ENCODE measurements at regions not wholly inside any gene's neighbourhood (a gene's known extent, or its start where the extent isn't known, plus 50 kb on each side); places are given as distances from the start of the nearest gene placed in this dataset.
"Not testable (repeated sequence)": the region's sequence is repeated elsewhere in the genome, so short reads cannot be mapped to it uniquely, and the experiment has no call there.

DNA sequence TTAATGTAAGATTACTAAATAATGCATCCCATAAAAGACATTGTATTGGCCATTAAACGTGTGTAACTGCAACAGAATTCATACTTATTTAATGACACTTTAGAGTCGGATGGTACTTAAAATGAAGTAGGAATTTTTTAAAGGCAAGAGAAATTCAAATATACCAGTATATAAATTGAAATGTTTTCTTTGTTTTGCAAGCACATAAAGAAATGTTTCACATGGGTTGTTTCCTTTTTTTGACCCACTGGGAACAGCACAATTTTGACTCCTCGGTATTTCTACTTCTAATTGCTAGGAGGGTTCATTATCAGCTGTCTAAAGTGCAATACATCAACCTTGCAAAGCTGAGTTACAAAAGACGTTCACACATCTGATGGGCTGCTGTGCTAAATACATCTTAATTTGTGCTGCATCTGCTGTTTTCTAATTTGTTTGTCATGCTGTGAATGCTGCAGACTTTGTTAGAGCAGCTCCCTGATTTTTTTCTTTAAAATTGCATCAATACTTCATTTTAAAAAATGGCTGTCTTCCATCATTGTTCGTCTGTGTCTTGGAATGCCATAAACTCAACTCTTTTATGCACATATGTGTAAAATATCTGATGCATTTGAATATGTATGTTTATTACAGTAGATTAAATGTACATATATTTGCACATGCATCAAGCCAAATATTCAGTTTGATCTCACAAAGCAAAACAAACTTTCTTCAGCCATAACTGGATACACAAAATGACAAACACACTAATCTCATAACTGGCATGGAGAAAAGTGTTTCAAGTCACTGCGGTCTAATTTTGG, 454.0 kb upstream of the GRAMD2B start:
- TF ChIP-seq GATA1 (IDR thresholded peaks at IDR 0.05; ENCODE audit: low read depth, low read length) (no peak), POLR2A (IDR thresholded peaks at IDR 0.05; ENCODE audit: low read length) (no peak)
- DNase-seq, result no peak

DNA sequence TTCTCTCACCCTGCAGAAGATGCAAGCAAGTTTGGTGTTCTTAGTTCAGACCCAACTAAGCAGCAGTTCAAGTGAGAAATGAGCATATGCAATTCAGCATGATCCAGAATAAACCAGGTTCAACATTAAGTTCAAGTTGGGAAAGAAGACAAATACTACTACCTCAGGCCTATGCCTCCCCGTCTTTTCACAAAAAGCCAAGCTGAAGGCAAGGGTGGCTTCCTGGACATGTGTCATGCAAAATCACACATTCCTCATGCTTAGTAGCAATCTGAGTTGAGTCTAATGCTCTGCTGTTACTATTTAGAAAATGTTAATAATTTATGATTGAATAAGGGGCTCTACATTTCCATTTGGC, 453.4 kb upstream of the GRAMD2B start:
- DNase-seq, result no peak
- TF ChIP-seq POLR2A (IDR thresholded peaks at IDR 0.05; ENCODE audit: low read length) (no peak), GATA1 (IDR thresholded peaks at IDR 0.05; ENCODE audit: low read depth, low read length) (no peak)

DNA sequence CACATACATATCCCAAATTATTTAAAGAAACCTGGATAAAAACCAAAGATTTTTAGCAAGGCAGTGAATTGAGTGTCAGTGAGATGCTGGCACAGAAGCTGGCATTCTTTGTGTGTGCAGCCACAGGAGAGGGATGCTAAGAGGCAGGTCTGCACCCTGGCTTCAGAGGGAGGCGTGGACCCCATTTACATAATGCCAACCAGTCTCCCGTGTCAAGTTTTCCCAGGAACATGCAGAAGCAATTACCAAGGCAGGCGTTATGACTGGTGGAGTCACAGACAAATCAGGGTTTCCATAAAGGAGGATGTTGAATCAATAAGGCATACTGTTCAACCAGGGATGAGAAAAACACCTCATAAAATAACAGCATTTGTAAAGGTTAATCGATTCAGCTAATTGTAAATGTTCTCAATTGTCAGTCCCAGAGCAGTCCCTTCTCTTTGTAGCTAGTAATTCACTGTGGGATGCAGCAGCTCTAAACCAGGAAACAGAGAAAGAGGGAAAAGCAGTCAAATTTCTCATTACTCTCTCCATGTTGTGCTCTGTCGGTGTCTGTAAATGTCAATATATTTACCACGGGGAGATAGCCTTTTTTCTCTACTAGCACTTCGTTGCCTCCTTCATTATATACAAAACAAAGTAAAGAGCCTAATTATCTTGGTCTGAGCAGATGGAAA, 452.4 kb upstream of the GRAMD2B start:
- TF ChIP-seq GATA1 (IDR thresholded peaks at IDR 0.05; ENCODE audit: low read depth, low read length), result no peak
- TF ChIP-seq POLR2A (IDR thresholded peaks at IDR 0.05; ENCODE audit: low read length), result no peak
- DNase-seq, result no peak

DNA sequence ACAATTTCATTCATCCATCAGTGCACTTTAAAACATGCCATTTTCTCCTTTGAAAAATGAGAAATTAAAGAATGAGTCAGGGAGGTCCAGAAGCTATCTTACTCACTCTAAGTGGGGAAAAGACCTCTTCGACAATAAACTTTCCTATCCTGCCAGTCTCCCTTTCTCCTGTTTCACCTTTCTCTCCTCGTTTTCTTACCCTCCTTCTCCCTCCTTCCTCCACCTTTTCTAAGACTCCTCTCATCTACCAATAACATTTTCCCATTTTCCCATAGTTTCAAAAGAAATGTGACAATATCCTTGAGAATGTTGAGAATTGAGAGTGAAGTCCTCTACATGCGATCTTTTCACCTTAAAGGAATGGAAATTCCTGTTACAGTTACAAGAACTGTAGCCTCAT, 450.5 kb upstream of the GRAMD2B start:
- no peak for DNase-seq
- TF ChIP-seq POLR2A (IDR thresholded peaks at IDR 0.05; ENCODE audit: low read length), result no peak
- no peak for TF ChIP-seq GATA1 (IDR thresholded peaks at IDR 0.05; ENCODE audit: low read depth, low read length)

DNA sequence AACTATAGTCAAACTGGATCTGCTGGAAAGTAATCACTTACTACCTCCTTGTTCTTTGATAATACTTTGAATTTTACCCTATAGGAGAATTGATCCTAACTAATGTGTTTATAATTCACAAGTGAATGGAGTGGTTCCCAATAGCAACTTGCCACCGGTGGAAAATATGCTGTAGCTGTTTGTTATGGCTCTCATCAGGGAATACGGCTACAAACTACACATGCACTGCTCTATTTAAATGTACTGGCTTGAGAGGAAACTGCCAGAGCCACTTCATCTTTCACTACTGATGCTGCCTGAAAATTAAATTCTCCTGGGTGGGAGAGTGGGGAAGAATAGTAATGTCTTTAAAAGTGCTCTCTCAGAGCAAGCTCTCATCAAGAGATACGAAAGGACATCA, 448.5 kb upstream of the GRAMD2B start:
- TF ChIP-seq POLR2A (IDR thresholded peaks at IDR 0.05; ENCODE audit: low read length) (no peak), GATA1 (IDR thresholded peaks at IDR 0.05; ENCODE audit: low read depth, low read length) (no peak)
- no peak for DNase-seq

DNA sequence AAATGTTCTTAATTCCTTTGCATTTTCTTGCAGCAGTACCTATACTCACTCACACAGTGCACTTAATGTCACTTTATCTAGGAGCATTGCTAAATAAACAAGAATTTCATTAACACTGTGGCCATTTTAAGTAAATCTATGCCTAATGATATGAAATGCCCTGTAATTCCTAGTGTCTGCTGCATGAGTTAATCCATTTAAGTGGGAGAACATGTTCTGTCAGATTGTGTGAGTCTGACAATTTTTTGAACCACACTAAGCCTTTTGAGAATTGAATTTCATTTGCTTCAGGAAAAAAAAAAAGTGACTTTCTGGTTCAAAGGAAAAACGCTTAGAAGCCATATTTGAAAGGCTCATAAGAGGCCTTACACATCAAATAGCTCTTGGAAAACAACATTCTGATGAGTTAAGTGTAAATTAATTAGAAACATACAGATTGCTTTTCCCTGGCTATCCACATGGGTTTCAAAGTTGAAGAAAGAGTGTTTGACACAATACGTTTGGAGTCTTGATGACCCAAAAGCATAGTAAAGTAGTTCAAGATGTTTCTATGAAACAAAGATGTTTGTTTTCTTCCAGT, 446.7 kb upstream of the GRAMD2B start:
- no peak for TF ChIP-seq POLR2A (IDR thresholded peaks at IDR 0.05; ENCODE audit: low read length)
- TF ChIP-seq GATA1 (IDR thresholded peaks at IDR 0.05; ENCODE audit: low read depth, low read length), result no peak

DNA sequence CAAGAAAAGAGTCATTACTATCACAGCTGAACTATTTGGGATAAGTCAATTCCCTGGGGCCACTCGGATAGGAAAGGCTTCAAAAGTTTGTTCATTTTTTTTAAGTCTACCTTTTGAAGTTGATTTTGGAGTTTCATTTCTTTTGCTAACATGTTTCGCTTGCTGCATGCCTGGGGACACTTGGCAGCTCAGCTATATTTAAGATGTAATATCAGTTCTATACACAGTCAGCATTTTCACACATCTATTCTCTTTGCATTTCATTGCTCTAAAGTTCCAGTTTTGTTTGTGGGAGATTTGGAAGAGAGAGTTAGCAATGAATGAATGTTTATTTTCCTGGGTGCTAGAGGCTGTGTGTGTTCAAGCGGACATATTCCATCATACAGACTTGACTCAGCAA, 445.2 kb upstream of the GRAMD2B start:
- no peak for DNase-seq
- no peak for TF ChIP-seq GATA1 (IDR thresholded peaks at IDR 0.05; ENCODE audit: low read depth, low read length)
- no peak for TF ChIP-seq POLR2A (IDR thresholded peaks at IDR 0.05; ENCODE audit: low read length)

More for the DNA sequence above, 446.7 kb upstream of the GRAMD2B start:
- DNase-seq, result no peak

DNA sequence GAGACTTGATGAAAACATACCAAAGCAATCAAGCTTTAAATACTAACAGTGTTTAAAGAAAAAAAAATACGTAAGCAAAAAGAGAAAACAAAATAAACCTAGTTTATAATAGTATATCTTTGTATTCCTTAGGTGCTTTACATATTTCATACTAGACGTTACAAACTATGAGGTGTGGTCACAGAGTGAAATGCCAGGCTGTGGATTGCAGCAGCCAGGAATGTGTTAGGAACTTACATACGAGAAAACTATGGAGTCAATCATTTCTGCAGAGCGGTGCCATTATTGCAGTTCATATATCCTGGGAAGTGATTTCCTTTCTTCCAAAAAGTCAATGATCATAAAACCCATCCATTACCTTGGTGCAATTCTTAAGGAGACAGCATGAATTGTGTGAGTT, 443.6 kb upstream of the GRAMD2B start:
- TF ChIP-seq POLR2A (IDR thresholded peaks at IDR 0.05; ENCODE audit: low read length), result no peak
- no peak for TF ChIP-seq GATA1 (IDR thresholded peaks at IDR 0.05; ENCODE audit: low read depth, low read length)
- DNase-seq, result no peak

DNA sequence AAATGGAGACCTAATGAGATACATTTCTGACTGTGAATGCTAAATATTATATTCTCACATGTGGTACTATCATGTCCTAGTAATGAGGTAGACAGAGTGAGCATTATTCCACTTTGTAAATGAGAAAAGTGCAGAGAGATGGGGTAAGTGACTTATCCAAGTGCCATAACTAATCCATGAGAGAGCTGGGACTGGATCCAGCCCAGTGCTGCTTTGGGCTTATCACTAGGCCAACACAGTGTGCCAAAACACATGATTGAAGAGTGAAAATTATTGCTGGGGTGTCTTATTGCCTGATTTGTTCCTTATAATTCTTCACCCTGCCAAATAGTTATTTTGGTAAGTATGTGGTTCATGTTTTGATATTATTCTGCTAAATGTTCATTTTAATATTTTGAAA, 442.2 kb upstream of the GRAMD2B start:
- TF ChIP-seq POLR2A (IDR thresholded peaks at IDR 0.05; ENCODE audit: low read length) (no peak), GATA1 (IDR thresholded peaks at IDR 0.05; ENCODE audit: low read depth, low read length) (no peak)
- no peak for DNase-seq

DNA sequence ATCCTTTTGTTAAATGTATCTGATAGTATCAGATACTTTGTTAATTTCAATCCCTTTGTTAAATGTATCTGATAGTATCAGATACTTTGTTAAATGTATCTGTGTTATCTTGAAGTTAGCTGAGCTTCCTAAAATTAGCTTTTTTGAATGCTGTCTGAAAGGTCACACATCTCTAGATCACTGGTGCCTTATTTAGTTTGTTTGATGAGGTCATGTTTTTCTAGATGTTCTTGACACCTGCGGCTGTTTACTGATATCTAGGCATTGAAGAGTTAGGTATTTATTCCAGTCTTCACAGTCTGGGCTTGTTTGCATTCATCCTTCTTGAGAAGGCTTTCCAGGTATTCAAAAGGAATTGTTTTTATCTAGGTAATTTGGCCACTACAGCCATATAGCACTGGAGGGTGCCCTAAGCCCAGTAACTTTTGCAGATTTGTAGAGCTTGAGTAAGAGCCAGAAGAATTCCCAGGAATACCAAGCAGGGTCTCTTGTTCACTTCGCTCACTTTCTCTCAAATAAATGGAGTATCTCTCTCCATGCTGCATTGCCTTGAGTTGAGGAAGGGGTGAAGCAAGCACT, 435.4 kb upstream of the GRAMD2B start:
- TF ChIP-seq GATA1 (IDR thresholded peaks at IDR 0.05; ENCODE audit: low read depth, low read length) (no peak), POLR2A (IDR thresholded peaks at IDR 0.05; ENCODE audit: low read length) (no peak)
- no peak for DNase-seq

DNA sequence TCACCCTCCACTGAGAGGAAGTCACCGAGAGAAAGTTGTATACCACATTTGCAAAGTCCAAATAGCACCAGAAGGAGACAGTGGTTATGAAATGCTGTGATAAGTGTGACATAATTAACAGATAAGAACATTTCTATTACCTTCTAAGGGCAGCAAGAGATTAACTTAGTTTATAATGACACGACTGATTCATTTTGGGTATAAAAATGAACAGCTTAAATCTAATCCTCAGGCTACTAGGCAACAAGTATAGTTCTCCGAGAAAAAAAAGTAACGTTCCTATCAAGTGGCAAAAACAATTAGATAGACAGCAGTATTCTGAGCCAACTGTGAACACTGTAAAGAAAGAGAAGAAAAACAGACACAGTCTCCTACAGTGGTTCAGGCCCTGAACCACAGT, 431.2 kb upstream of the GRAMD2B start:
- DNase-seq, result no peak
- TF ChIP-seq GATA1 (IDR thresholded peaks at IDR 0.05; ENCODE audit: low read depth, low read length), result no peak
- no peak for TF ChIP-seq POLR2A (IDR thresholded peaks at IDR 0.05; ENCODE audit: low read length)

DNA sequence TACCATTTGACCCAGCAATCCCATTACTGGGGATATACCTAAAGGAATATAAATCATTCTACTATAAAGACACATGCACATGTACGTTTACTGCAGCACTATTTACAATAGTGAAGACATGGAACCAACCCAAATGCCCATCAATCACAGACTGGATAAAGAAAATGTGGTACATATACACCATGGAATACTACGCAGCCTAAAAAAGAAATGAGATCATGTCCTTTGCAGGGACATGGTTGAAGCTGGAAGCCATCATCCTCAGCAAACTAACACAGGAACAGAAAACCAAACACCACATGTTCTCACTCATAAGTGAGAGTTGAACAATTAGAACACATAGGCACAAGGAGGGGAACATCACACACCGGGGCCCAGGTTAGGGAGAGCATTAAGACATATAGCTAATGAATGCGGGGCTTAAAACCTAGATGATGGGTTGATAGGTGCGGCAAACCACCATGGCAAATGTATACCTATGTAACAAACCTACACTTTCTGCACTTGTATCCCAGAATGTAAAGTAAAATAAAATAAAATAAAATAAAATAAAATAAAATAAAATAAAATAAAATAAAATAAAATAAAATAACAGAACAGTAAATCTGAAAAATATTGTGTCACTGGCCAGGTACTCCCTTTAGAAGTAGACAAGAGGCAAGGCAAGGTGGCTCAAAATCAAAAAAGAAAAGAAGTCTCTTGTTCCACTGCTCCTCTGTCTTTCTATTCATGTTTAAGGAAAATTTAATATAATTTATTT, 423.8 kb upstream of the GRAMD2B start:
- not testable (repeated sequence) for DNase-seq

DNA sequence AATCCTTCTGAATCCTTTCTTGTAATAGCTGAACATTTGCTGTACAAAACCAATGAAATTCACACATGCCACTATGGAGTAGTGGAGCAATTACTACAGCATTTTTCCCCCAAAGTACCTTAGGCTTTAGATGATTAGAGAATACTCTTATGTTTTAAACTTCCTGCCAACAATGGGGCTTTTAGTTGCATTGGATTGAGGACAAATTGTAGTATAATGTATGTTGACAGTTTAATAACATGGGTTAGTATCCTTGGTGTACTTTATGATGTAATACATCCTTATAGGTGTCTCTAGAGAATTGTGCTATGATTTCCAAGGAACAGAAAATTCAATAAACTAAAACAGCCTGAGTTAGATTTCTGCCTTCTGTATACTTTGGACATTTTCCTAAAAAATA, 422.7 kb upstream of the GRAMD2B start:
- TF ChIP-seq GATA1 (IDR thresholded peaks at IDR 0.05; ENCODE audit: low read depth, low read length), result no peak
- no peak for TF ChIP-seq POLR2A (IDR thresholded peaks at IDR 0.05; ENCODE audit: low read length)
- no peak for DNase-seq

Data from erythroblast (primary cell).